WTC11 (cell line): ENCODE measurements at regions not wholly inside any gene's neighbourhood (a gene's known extent, or its start where the extent isn't known, plus 50 kb on each side); places are given as distances from the start of the nearest gene placed in this dataset.

Experiments
- JUN ChIP-seq: sonication (generic); formaldehyde crosslinking; IDR thresholded peaks from 2 replicates; pipeline ENCODE4 v1.8.0; 2023; ENCODE audit warnings: mild to moderate bottlenecking, missing genetic modification reagents
- MXD4 ChIP-seq: fragments of 250-450 bp; sonication (Bioruptor Pico); IDR thresholded peaks from 2 replicates; pipeline ENCODE4 v1.8.0; 2021; ENCODE audit warnings: mild to moderate bottlenecking, moderate library complexity, borderline replicate concordance
- NFE2L1 ChIP-seq: sonication (generic); formaldehyde crosslinking; IDR thresholded peaks from 2 replicates; pipeline ENCODE4 v1.8.1; 2023; ENCODE audit warnings: missing genetic modification reagents
- NFYB ChIP-seq: sonication (generic); formaldehyde crosslinking; conservative IDR thresholded peaks from 2 replicates; pipeline ENCODE4 v1.8.0; 2022; ENCODE audit warnings: low read depth, missing genetic modification reagents
- NR1H2 ChIP-seq: sonication (generic); formaldehyde crosslinking; IDR thresholded peaks from 2 replicates; pipeline ENCODE4 v1.9.0; 2021; ENCODE audit warnings: mild to moderate bottlenecking, moderate library complexity, missing genetic modification reagents
- USF1 ChIP-seq: sonication (generic); formaldehyde crosslinking; IDR thresholded peaks from 2 replicates; pipeline ENCODE4 v1.8.0; 2022; ENCODE audit warnings: mild to moderate bottlenecking, missing genetic modification reagents
- USF2 ChIP-seq: sonication (generic); formaldehyde crosslinking; IDR thresholded peaks from 2 replicates; pipeline ENCODE4 v1.8.1; 2023; ENCODE audit warnings: mild to moderate bottlenecking, missing genetic modification reagents, moderate library complexity
- ZNF423 ChIP-seq: fragments of 250-450 bp; sonication (Bioruptor Pico); IDR thresholded peaks from 2 replicates; pipeline ENCODE4 v2.1.2; 2022; ENCODE audit warnings: mild to moderate bottlenecking, moderate library complexity
- TF ChIP-seq, protein P1 (sequence below): fragments of 200-600 bp; IDR thresholded peaks from 2 replicates; pipeline ENCODE4 v1.8.0; 2022; ENCODE audit warnings: antibody characterized with exemption
- TF ChIP-seq, protein P2 (sequence below): sonication (generic); formaldehyde crosslinking; IDR thresholded peaks from 2 replicates; pipeline ENCODE4 v1.8.0; 2022; ENCODE audit warnings: mild to moderate bottlenecking, missing genetic modification reagents
- TF ChIP-seq, protein P3 (sequence below): fragments of 250-450 bp; sonication (Bioruptor Pico); conservative IDR thresholded peaks from 2 replicates; pipeline ENCODE4 v1.9.0; 2021; ENCODE audit warnings: mild to moderate bottlenecking

DNA sequence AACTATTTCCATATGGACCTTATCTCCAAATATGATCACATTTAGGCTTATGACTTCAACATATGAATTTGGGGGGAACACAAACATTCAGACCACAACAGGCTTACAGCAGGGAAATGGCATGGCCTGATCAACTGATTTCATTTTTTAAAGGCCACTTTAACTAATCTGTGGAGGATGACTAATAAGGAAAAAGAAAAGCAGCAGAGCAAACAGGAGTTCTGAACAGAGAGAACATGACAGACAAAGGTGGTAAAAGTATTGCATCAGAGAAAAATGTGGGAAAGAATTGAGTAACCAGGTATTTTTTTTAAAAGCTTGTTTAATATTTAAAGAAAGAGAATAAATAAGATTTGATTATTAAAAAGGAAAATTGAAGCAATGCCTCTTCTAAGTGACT, 366.1 kb upstream of the TMPO start:
- TF ChIP-seq NFE2L1 (CRISPR knock-in tag), result no peak
- TF ChIP-seq, protein P1, sequence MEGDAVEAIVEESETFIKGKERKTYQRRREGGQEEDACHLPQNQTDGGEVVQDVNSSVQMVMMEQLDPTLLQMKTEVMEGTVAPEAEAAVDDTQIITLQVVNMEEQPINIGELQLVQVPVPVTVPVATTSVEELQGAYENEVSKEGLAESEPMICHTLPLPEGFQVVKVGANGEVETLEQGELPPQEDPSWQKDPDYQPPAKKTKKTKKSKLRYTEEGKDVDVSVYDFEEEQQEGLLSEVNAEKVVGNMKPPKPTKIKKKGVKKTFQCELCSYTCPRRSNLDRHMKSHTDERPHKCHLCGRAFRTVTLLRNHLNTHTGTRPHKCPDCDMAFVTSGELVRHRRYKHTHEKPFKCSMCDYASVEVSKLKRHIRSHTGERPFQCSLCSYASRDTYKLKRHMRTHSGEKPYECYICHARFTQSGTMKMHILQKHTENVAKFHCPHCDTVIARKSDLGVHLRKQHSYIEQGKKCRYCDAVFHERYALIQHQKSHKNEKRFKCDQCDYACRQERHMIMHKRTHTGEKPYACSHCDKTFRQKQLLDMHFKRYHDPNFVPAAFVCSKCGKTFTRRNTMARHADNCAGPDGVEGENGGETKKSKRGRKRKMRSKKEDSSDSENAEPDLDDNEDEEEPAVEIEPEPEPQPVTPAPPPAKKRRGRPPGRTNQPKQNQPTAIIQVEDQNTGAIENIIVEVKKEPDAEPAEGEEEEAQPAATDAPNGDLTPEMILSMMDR, result no peak
- TF ChIP-seq MXD4 (CRISPR knock-in tag), result no peak
- TF ChIP-seq JUN (CRISPR knock-in tag), result no peak
- no peak for TF ChIP-seq ZNF423 (CRISPR knock-in tag)
- no peak for TF ChIP-seq USF2 (CRISPR knock-in tag)
- TF ChIP-seq, protein P2, sequence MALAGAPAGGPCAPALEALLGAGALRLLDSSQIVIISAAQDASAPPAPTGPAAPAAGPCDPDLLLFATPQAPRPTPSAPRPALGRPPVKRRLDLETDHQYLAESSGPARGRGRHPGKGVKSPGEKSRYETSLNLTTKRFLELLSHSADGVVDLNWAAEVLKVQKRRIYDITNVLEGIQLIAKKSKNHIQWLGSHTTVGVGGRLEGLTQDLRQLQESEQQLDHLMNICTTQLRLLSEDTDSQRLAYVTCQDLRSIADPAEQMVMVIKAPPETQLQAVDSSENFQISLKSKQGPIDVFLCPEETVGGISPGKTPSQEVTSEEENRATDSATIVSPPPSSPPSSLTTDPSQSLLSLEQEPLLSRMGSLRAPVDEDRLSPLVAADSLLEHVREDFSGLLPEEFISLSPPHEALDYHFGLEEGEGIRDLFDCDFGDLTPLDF, result no peak
- no peak for TF ChIP-seq NR1H2 (CRISPR knock-in tag)
- TF ChIP-seq NFYB (CRISPR knock-in tag), result no peak
- TF ChIP-seq, protein P3, sequence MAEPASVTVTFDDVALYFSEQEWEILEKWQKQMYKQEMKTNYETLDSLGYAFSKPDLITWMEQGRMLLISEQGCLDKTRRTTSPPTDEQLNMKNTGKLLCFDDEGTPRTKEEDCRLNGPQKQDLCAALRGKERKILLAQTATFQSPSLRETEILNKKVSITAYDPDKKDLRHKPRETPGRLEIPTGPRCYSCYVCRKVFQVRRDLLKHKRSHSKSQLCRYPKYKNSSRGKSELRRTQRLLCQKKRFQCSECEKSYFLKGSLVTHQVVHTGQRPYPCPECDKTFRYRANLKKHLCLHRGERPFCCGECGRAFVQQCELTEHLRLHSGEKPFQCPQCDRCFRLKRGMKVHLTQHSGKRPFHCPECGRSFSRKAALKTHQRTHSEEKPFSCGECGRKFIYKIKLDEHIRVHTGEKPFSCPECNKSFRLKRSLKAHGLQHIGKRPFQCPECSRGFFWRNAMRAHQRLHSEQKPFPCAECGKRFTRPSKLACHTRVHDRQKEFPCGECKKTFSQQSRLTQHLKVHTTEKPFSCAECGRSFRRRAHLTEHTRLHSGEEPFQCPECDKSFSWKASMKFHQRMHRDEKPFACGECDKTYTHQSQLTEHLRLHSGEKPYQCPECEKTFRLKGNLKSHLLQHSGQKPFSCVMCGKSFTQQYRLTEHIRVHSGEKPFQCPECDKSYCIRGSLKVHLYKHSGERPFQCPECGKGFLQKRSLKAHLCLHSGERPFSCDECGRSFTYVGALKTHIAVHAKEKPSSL (CRISPR knock-in tag), result no peak
- no peak for TF ChIP-seq USF1 (CRISPR knock-in tag)
